Type B pancreatic cell (in vitro differentiated cells): ENCODE measurements at regions not wholly inside any gene's neighbourhood (a gene's known extent, or its start where the extent isn't known, plus 50 kb on each side); places are given as distances from the start of the nearest gene placed in this dataset.

Experiments used
- DNase-seq: peaks from one replicate; pipeline ENCODE4 v3.0.0; 2021; ENCODE audit warnings: mixed read lengths; ENCODE audit not compliant: unreplicated experiment; ENCODE audit errors: extremely low spot score
- H3K27ac Mint-ChIP-seq: 2 replicates; pipeline ENCODE4 v1.8.0; 2021; ENCODE audit warnings: mild to moderate bottlenecking, mixed read lengths
- H3K27me3 Mint-ChIP-seq: 2 replicates; pipeline ENCODE4 v1.8.0; 2021; ENCODE audit warnings: mixed read lengths
- H3K36me3 Mint-ChIP-seq: 2 replicates; pipeline ENCODE4 v1.8.0; 2021; ENCODE audit warnings: mixed read lengths
- H3K4me1 Mint-ChIP-seq: one replicate; pipeline ENCODE4 v1.8.0; 2021; ENCODE audit warnings: mixed read lengths; ENCODE audit not compliant: unreplicated experiment
- H3K4me3 Mint-ChIP-seq: 2 replicates; pipeline ENCODE4 v1.8.0; 2021; ENCODE audit warnings: mild to moderate bottlenecking, mixed read lengths
- H3K9me3 Mint-ChIP-seq: 2 replicates; pipeline ENCODE4 v1.8.0; 2021; ENCODE audit warnings: mixed read lengths
- CTCF ChIP-seq: fragments of 200-600 bp; sonication (generic); conservative IDR thresholded peaks from 2 replicates; pipeline ENCODE4 v1.5.0; 2021; ENCODE audit warnings: antibody characterized with exemption, mild to moderate bottlenecking

DNA sequence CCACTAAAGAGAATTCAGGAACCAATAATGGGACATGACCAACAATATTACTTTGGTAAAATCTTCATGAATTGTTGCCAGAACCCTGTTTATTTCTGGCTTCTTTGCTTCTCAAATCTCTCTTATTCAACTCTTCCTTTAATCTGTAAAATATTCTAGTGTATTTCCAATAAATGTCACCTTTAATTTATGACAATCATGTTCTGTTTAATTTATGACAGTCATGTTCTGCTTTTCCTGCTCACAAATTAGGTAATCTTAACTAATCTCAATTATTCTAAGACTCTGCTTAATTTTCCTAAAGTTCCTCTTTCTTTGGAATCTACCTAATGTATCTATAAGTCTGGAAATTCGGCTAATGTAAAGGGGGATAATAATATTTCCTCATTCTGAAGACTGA, 847.6 kb upstream of the KLHL1 start:
- Mint-ChIP-seq H3K4me1 (no peaks in the 10 kb centered on the region), H3K9me3 (no peaks in the 10 kb centered on the region), H3K4me3 (no peak overlapping the region), H3K27ac (no peak overlapping the region), H3K27me3 (no peaks in the 10 kb centered on the region), H3K36me3 (no peaks in the 10 kb centered on the region)
- no peak for TF ChIP-seq CTCF
- DNase-seq, result no peak

DNA sequence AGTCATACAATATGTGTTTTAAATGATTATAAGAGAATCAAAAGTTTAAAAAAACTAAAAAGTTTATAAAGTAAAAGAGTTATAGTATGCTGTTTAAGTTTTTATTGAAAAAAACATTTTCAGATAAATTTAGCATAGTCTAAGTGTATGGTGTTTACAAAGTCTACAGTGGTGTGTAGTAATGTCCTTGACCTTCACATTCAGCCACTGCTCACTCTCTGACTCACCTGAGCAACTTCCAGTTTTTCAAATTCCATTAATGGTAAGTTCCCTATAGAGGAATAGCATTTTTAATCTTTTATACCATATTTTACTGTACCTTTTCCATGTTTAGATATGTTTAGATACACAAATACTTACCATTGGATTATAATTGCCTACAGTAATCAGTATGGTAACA, 842.4 kb upstream of the KLHL1 start:
- H3K9me3 Mint-ChIP-seq, result no peaks in the 10 kb centered on the region

DNA sequence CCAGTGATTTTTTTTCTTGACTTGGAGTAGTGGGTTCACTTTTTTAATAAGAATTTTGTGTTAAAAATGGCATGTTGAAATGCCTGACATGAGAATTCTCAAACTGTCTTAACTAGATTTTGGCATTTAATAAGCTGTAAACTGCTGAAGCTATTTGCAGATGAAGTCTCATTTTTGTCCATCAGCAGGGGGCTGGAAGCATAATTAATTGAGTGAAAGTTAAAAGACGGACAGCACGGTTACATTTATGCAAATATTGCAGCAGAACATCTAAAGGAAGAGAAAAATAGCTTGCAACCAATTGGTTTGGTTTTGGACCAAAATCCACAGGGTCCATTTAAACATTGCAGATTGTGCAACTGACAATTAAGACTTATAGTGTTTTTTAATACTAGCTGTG, 837.3 kb upstream of the KLHL1 start:
- no peak for DNase-seq

More for the DNA sequence above, 842.4 kb upstream of the KLHL1 start:
- H3K27ac Mint-ChIP-seq, result no peak overlapping the region
- H3K27me3 Mint-ChIP-seq, result no peaks in the 10 kb centered on the region
- TF ChIP-seq CTCF, result no peak
- H3K36me3 Mint-ChIP-seq, result no peaks in the 10 kb centered on the region
- no peak overlapping the region for H3K4me3 Mint-ChIP-seq
- DNase-seq, result no peak
- H3K4me1 Mint-ChIP-seq, result no peaks in the 10 kb centered on the region

DNA sequence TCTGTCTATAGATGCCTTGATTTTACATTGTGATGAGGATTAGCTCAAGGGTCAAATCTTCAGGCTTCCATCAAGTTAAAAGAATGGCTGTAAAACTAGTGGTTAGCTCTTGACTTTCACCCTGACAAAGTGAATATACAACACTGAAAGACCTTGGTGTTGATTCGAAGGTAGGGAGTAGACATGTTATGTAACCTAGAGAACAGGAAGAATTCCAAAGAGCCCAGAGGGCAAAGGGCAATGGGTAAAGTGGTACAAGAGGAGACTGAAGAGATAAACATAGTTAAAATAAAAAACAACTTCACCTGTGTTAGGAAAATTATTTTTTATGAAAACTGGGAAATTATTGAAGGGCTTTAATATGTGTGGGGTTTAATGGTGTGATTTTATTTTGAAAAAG, 833.2 kb upstream of the KLHL1 start:
- Mint-ChIP-seq H3K9me3 (no peaks in the 10 kb centered on the region), H3K36me3 (no peaks in the 10 kb centered on the region), H3K27ac (no peak overlapping the region), H3K4me3 (no peak overlapping the region), H3K27me3 (no peaks in the 10 kb centered on the region), H3K4me1 (no peaks in the 10 kb centered on the region)
- no peak for TF ChIP-seq CTCF
- no peak for DNase-seq

More for the DNA sequence above, 837.3 kb upstream of the KLHL1 start:
- no peaks in the 10 kb centered on the region for H3K27me3 Mint-ChIP-seq
- H3K9me3 Mint-ChIP-seq, result no peaks in the 10 kb centered on the region
- H3K36me3 Mint-ChIP-seq, result no peaks in the 10 kb centered on the region
- no peak overlapping the region for H3K27ac Mint-ChIP-seq
- H3K4me3 Mint-ChIP-seq, result no peak overlapping the region
- no peaks in the 10 kb centered on the region for H3K4me1 Mint-ChIP-seq
- no peak for TF ChIP-seq CTCF

- H3K4me1 Mint-ChIP-seq, result no peaks in the 10 kb centered on the region
- no peaks in the 10 kb centered on the region for H3K36me3 Mint-ChIP-seq
- no peaks in the 10 kb centered on the region for H3K27me3 Mint-ChIP-seq
- no peak for DNase-seq
- no peaks in the 10 kb centered on the region for H3K9me3 Mint-ChIP-seq
- no peak for TF ChIP-seq CTCF
- no peak overlapping the region for H3K4me3 Mint-ChIP-seq
- no peak overlapping the region for H3K27ac Mint-ChIP-seq
Measured at GRCh38 chr13:70938462-70938861, 830.2 kb upstream of the KLHL1 start.

DNA sequence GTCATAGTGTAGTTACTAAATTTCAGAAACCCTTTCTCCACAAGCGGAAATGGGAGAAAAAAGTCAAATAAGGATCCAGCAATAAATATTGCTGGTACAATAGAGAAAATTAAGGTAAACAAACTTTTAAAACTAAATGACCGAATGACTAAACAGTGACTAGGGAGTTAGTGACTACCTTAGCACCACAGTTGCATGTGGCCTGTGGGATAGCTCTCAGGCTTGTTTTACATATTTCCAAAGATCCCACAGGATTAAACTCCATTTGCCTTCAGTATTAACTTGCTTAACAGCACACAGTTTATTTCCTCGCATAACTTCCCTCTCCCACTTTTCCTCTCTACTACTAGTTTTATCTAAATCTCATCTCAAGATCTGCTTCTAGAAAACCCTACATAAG, 824.3 kb upstream of the KLHL1 start:
- no peak for TF ChIP-seq CTCF
- Mint-ChIP-seq H3K27ac (no peak overlapping the region), H3K4me3 (no peak overlapping the region), H3K9me3 (no peaks in the 10 kb centered on the region), H3K4me1 (no peaks in the 10 kb centered on the region), H3K27me3 (no peaks in the 10 kb centered on the region), H3K36me3 (no peaks in the 10 kb centered on the region)
- no peak for DNase-seq
